H1 (cell line): ENCODE measurements at regions not wholly inside any gene's neighbourhood (a gene's known extent, or its start where the extent isn't known, plus 50 kb on each side); places are given as distances from the start of the nearest gene placed in this dataset.

ENCODE experiments used
- CTCF ChIA-PET: fragments of 300-600 bp; sonication (Branson Sonifier 250); formaldehyde crosslinking; loops from one replicate; lab custom pipeline; 2021; ENCODE audit not compliant: partially characterized antibody; lab: Charles Lee
- POLR2A ChIA-PET: fragments of 300-600 bp; sonication (Branson Sonifier 250); formaldehyde crosslinking; loops from one replicate; lab custom pipeline; 2021; ENCODE audit warnings: inconsistent platforms; ENCODE audit not compliant: partially characterized antibody; lab: Charles Lee
- DNase-seq, 2 experiments: peaks; one replicate each; pipeline versions ENCODE4 v3.0.0 to v3.0.0-alpha.2; 2010 to 2022; ENCODE audit warnings: low spot score in 2 of 2, low read depth in 1 of 2, mixed read lengths in 1 of 2
- FAIRE-seq: peaks from 2 replicates; lab custom pipeline; 2011; peaks lifted over from hg19 to GRCh38; lab: Jason Lieb, UNC
- H2AFZ ChIP-seq: 2 replicates; pipeline ENCODE4 v1.8.1; 2012; ENCODE audit warnings: low read length, inconsistent platforms
- H2AK5ac ChIP-seq: 2 replicates; pipeline ENCODE4 v1.6.1; 2013; ENCODE audit warnings: low read depth, low read length
- H2BK120ac ChIP-seq: replicated peaks from 2 replicates; pipeline ENCODE3; 2013; ENCODE audit warnings: low read depth, low read length, inconsistent platforms
- H2BK12ac ChIP-seq: 2 replicates; pipeline ENCODE4 v1.6.1; 2013; ENCODE audit warnings: low read depth, low read length
- H2BK15ac ChIP-seq: 2 replicates; pipeline ENCODE4 v1.6.1; 2013; ENCODE audit warnings: low read length
- H2BK20ac ChIP-seq: 2 replicates; pipeline ENCODE4 v1.6.1; 2013; ENCODE audit warnings: low read length
- H2BK5ac ChIP-seq: 2 replicates; pipeline ENCODE4 v1.6.1; 2013; ENCODE audit warnings: low read depth, low read length
- H3K14ac ChIP-seq: 2 replicates; pipeline ENCODE4 v1.6.1; 2013; ENCODE audit warnings: inconsistent platforms; ENCODE audit not compliant: insufficient read length
- H3K18ac ChIP-seq: 2 replicates; pipeline ENCODE4 v1.6.1; 2013; ENCODE audit warnings: low read length; ENCODE audit errors: extremely low read depth
- H3K23ac ChIP-seq: 2 replicates; pipeline ENCODE4 v1.6.1; 2013; ENCODE audit warnings: inconsistent platforms; ENCODE audit not compliant: insufficient read length
- H3K23me2 ChIP-seq: 2 replicates; pipeline ENCODE4 v1.6.1; 2013; ENCODE audit warnings: low read depth, low read length
- H3K27ac ChIP-seq: 2 replicates; pipeline ENCODE4 v1.6.1; 2011; ENCODE audit warnings: low read depth, low read length, inconsistent platforms
- H3K27me3 ChIP-seq, 4 experiments: replicated peaks in 1 of 4; 1 replicate in 1 of 4; 2 replicates in 3 of 4; pipeline versions ENCODE4 v1.6.1 to v1.8.1; 2011 to 2013; ENCODE audit warnings: low read length in 3 of 4, mild to moderate bottlenecking in 3 of 4, inconsistent platforms in 2 of 4, mixed read lengths in 2 of 4, moderate library complexity in 1 of 4; ENCODE audit not compliant: control insufficient read depth in 3 of 4, insufficient read depth in 3 of 4; ENCODE audit errors: extremely low read depth in 1 of 4
- H3K36me3 ChIP-seq, 4 experiments: 2 replicates each; pipeline versions ENCODE4 v1.6.1 to v1.8.1; 2011 to 2013; ENCODE audit warnings: mild to moderate bottlenecking in 4 of 4, low read length in 3 of 4, moderate library complexity in 2 of 4, control low read depth in 1 of 4, inconsistent platforms in 1 of 4; ENCODE audit not compliant: insufficient read depth in 4 of 4, control insufficient read depth in 2 of 4
- H3K4ac ChIP-seq: replicated peaks from 2 replicates; pipeline ENCODE3; 2013; ENCODE audit warnings: low read length, low read depth, mixed read lengths, inconsistent platforms; ENCODE audit not compliant: insufficient read length
- H3K4me1 ChIP-seq, 4 experiments: replicated peaks in 1 of 4; 1 replicate in 1 of 4; 2 replicates in 3 of 4; pipeline versions ENCODE4 v1.6.1 to v1.8.1; 2011 to 2013; ENCODE audit warnings: low read length in 3 of 4, inconsistent platforms in 2 of 4, mixed read lengths in 1 of 4; ENCODE audit not compliant: insufficient read depth in 4 of 4, control insufficient read depth in 3 of 4
- H3K4me2 ChIP-seq, 2 experiments: 2 replicates each; pipeline versions ENCODE4 v1.6.1 to v1.8.1; 2011 to 2013; ENCODE audit warnings: low read depth in 2 of 2, low read length in 2 of 2, control low read depth in 1 of 2, inconsistent platforms in 1 of 2, mild to moderate bottlenecking in 1 of 2; ENCODE audit not compliant: insufficient read depth in 1 of 2
- H3K4me3 ChIP-seq, 4 experiments: fragments of 200-600, 300-600 bp in 1 of 4; sonication (generic), shearing (Covaris generic), sonication (Bioruptor Twin) in 1 of 4; 2 replicates each; pipeline versions ENCODE4 v1.5.1 to v1.8.1; 2011 to 2016; ENCODE audit warnings: low read length in 4 of 4, low read depth in 3 of 4, control low read depth in 2 of 4, inconsistent platforms in 2 of 4, mild to moderate bottlenecking in 2 of 4, mixed read lengths in 1 of 4, moderate library complexity in 1 of 4; ENCODE audit not compliant: insufficient read depth in 2 of 4; ENCODE audit errors: extremely low read depth in 1 of 4
- H3K56ac ChIP-seq: replicated peaks from 2 replicates; pipeline ENCODE3; 2013; ENCODE audit warnings: low read depth, mild to moderate bottlenecking, mixed read lengths, low read length, inconsistent platforms; ENCODE audit not compliant: insufficient read length
- H3K79me1 ChIP-seq: 2 replicates; pipeline ENCODE4 v1.6.1; 2013; ENCODE audit warnings: low read depth, low read length, control low read depth
- H3K79me2 ChIP-seq, 2 experiments: 2 replicates each; pipeline versions ENCODE4 v1.6.1 to v1.8.1; 2012 to 2013; ENCODE audit warnings: low read length in 2 of 2, mild to moderate bottlenecking in 2 of 2, inconsistent platforms in 1 of 2; ENCODE audit not compliant: insufficient read depth in 2 of 2, control insufficient read depth in 1 of 2
- H3K9ac ChIP-seq, 4 experiments: replicated peaks in 1 of 4; 1 replicate in 1 of 4; 2 replicates in 3 of 4; pipeline versions ENCODE4 v1.6.1 to v1.8.1; 2011 to 2013; ENCODE audit warnings: low read depth in 3 of 4, low read length in 3 of 4, control low read depth in 2 of 4, mild to moderate bottlenecking in 2 of 4, moderate library complexity in 2 of 4, inconsistent platforms in 1 of 4; ENCODE audit errors: extremely low read depth in 1 of 4
- H3K9me3 ChIP-seq, 2 experiments: 2 replicates each; pipeline versions ENCODE4 v1.6.1 to v1.8.1; 2012 to 2013; ENCODE audit warnings: mild to moderate bottlenecking in 2 of 2, moderate library complexity in 2 of 2, control low read depth in 1 of 2, inconsistent platforms in 1 of 2, low read depth in 1 of 2, low read length in 1 of 2, mixed read lengths in 1 of 2; ENCODE audit not compliant: insufficient read depth in 2 of 2
- H4K20me1 ChIP-seq, 2 experiments: replicated peaks in 1 of 2; 2 replicates each; pipeline versions ENCODE3 to v1.8.1; 2011 to 2013; ENCODE audit warnings: inconsistent platforms in 2 of 2, low read length in 2 of 2, mild to moderate bottlenecking in 1 of 2; ENCODE audit not compliant: insufficient read depth in 2 of 2, control insufficient read depth in 1 of 2
- H4K5ac ChIP-seq: 2 replicates; pipeline ENCODE4 v1.6.1; 2013; ENCODE audit warnings: low read length, low read depth, mixed read lengths, inconsistent platforms; ENCODE audit not compliant: insufficient read length
- H4K8ac ChIP-seq: 2 replicates; pipeline ENCODE4 v1.8.0; 2013; ENCODE audit warnings: mild to moderate bottlenecking, moderate library complexity, low read length, inconsistent platforms; ENCODE audit not compliant: insufficient read depth; ENCODE audit errors: extremely low read depth
- H4K91ac ChIP-seq: replicated peaks from 2 replicates; pipeline ENCODE3; 2013; ENCODE audit warnings: low read length, mixed read lengths, inconsistent platforms; ENCODE audit not compliant: insufficient read length
- CHD1 ChIP-seq: IDR thresholded peaks from 2 replicates; pipeline ENCODE4 v1.6.1; 2012; ENCODE audit warnings: low read depth, low read length, improper control_type of control experiment
- GABPA ChIP-seq: IDR thresholded peaks from 2 replicates; pipeline ENCODE4 v1.6.1; 2011; ENCODE audit warnings: mild to moderate bottlenecking, low read length, moderate library complexity, borderline replicate concordance; ENCODE audit not compliant: insufficient read depth
- RXRA ChIP-seq: IDR thresholded peaks from 2 replicates; pipeline ENCODE4 v1.6.1; 2011; ENCODE audit warnings: low read depth, mild to moderate bottlenecking, low read length, moderate library complexity; ENCODE audit not compliant: insufficient read depth
- SP4 ChIP-seq: IDR thresholded peaks from 2 replicates; pipeline ENCODE4 v1.6.1; 2012; ENCODE audit warnings: low read length, inconsistent platforms
- TAF7 ChIP-seq: optimal IDR thresholded peaks from 2 replicates; pipeline ENCODE3; 2011; ENCODE audit warnings: low read depth, mild to moderate bottlenecking, inconsistent platforms, low read length, moderate library complexity, borderline replicate concordance
- WGBS, 2 experiments: shearing (Covaris generic) in 1 of 2; methylation state at CpG; one replicate each; pipeline versions ENCODE4 v1.1.6 to v1.1.7; 2013 to 2015; ENCODE audit warnings: low lambda C conversion rate in 2 of 2, mixed read lengths in 2 of 2, inconsistent platforms in 1 of 2, low coverage in 1 of 2, missing lambda C conversion rate in 1 of 2; ENCODE audit not compliant: insufficient replicate concordance in 2 of 2, insufficient coverage in 1 of 2, insufficient read length in 1 of 2; ENCODE audit errors: extremely low coverage in 1 of 2, missing lambda C conversion rate in 1 of 2; 5-methylcytosine and 5-hydroxymethylcytosine counted together
- TF ChIP-seq, protein P1 (sequence below): IDR thresholded peaks from 2 replicates; pipeline ENCODE4 v1.6.1; 2012; ENCODE audit warnings: inconsistent platforms

DNA sequence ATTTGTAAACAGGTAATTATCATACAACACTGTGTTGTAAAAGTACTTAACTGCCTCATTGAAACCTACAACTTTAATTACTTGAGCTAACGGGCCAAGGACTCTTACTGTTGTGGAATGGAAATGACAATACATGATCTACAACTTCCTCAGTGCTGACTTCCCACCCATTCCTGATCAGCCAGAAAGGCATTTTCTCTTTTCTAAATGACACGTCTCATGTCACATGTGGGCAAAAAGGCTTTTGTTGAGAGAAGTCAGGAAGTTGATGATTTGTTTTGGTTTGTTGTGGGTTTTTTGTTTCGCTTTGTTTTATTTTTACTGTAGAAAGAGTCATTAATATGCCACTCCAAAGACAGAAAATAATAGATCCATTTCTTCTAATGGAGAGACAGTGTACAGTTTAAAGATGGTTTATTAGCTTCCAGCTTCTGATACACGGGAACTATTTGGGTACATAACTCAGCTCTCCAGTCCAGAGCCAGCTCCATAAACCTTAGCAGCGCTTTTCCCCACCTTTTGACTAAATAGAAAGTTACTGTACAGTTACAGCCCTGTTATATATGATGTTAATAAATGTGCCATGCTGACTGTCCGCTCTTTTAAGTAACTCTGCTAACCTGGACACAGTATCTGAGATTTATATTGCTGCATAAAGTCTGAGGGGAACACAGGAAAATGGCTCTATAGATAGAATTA lies 509.4 kb upstream of the API5 start:
- no peak overlapping the region for H3K18ac ChIP-seq

More for the DNA sequence above, 509.4 kb upstream of the API5 start:
- Histone ChIP-seq H3K4me2 (no peak overlapping the region), H3K9me3 (no peaks in the 10 kb centered on the region), H3K9ac (no peak overlapping the region), H3K56ac (no peak overlapping the region), H3K36me3 (no peaks in the 10 kb centered on the region), H3K79me2 (no peaks in the 10 kb centered on the region), H3K14ac (no peak overlapping the region), H3K79me1 (no peaks in the 10 kb centered on the region), H3K23ac (no peak overlapping the region), H3K4ac (no peak overlapping the region), H2BK120ac (no peak overlapping the region), H3K27me3 (no peaks in the 10 kb centered on the region), H2BK5ac (no peak overlapping the region), H2AFZ (no peak overlapping the region), H2AK5ac (no peak overlapping the region), H3K4me1 (no peaks in the 10 kb centered on the region), H4K20me1 (no peaks in the 10 kb centered on the region), H2BK20ac (no peak overlapping the region), H4K8ac (no peak overlapping the region), H2BK12ac (no peak overlapping the region), H3K27ac (no peak overlapping the region), H2BK15ac (no peak overlapping the region), H4K91ac (no peak overlapping the region), H3K4me3 (no peak overlapping the region), H3K23me2 (no peaks in the 10 kb centered on the region), H4K5ac (no peak overlapping the region)
- ChIA-PET POLR2A (no interaction called here), CTCF (interaction anchor here (1.2 to 1.5 kb wide), 3 partner anchors 11 to 481 kb away, joined by 3 read pairs; no protein-coding TSS in a partner anchor)
- TF ChIP-seq CHD1 = no peak
- no peak for TF ChIP-seq TAF7
- TF ChIP-seq RXRA = no peak
- TF ChIP-seq, protein P1, sequence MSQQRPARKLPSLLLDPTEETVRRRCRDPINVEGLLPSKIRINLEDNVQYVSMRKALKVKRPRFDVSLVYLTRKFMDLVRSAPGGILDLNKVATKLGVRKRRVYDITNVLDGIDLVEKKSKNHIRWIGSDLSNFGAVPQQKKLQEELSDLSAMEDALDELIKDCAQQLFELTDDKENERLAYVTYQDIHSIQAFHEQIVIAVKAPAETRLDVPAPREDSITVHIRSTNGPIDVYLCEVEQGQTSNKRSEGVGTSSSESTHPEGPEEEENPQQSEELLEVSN = no peak
- TF ChIP-seq SP4 = no peak
- no peak for TF ChIP-seq GABPA
- DNase-seq (no peak), FAIRE-seq (no peak)
- 88 to 100% methylated on average over 1 to 6 of the region's 6 CpGs for WGBS, 2 experiments
